CD4-positive, CD25-positive, alpha-beta regulatory T cell (primary cell): ENCODE measurements at regions not wholly inside any gene's neighbourhood (a gene's known extent, or its start where the extent isn't known, plus 50 kb on each side); places are given as distances from the start of the nearest gene placed in this dataset.

ENCODE experiments used
- ATAC-seq, 2 donors: fragments of 150-1000 bp; cut with Tn5 transposase; one replicate each; pipeline ENCODE4 v1.10.0; 2021; ENCODE audit warnings: low read depth in 2 of 2, moderate number of reproducible peaks in 2 of 2, moderate library complexity in 1 of 2
- DNase-seq, 3 donors: peaks; one replicate each; pipeline versions ENCODE4 v3.0.0 to v3.0.0-alpha.2; 2012 to 2022; ENCODE audit warnings: mixed read lengths in 1 of 3
- H3K27ac ChIP-seq: one replicate; pipeline ENCODE4 v1.7.0; 2013; ENCODE audit warnings: mild to moderate bottlenecking, low read length; ENCODE audit not compliant: insufficient read depth, poor library complexity, severe bottlenecking
- H3K27me3 ChIP-seq: one replicate; pipeline ENCODE4 v1.7.0; 2013; ENCODE audit warnings: low read length; ENCODE audit not compliant: control insufficient read depth, insufficient read depth
- H3K36me3 ChIP-seq: one replicate; pipeline ENCODE4 v1.7.0; 2013; ENCODE audit warnings: mild to moderate bottlenecking, low read length, moderate library complexity; ENCODE audit not compliant: control insufficient read depth, insufficient read depth
- H3K4me1 ChIP-seq: 2 replicates; pipeline ENCODE4 v1.7.0; 2013; ENCODE audit warnings: mild to moderate bottlenecking, low read length; ENCODE audit not compliant: insufficient read depth, control insufficient read depth, poor library complexity, severe bottlenecking
- H3K4me3 ChIP-seq: one replicate; pipeline ENCODE4 v1.7.0; 2013; ENCODE audit warnings: low read depth, mild to moderate bottlenecking, low read length, moderate library complexity
- H3K9me3 ChIP-seq, 2 experiments: 1 replicate in 1 of 2; 2 replicates in 1 of 2; pipeline ENCODE4 v1.7.0; 2013; ENCODE audit warnings: low read length in 2 of 2, mild to moderate bottlenecking in 1 of 2, moderate library complexity in 1 of 2; ENCODE audit not compliant: control insufficient read depth in 2 of 2
- H3K27ac Mint-ChIP-seq, 3 donors: one replicate each; pipeline ENCODE4 v1.8.0; 2020 to 2022; ENCODE audit warnings: mild to moderate bottlenecking in 3 of 3, mixed read lengths in 3 of 3, moderate library complexity in 2 of 3
- H3K27me3 Mint-ChIP-seq: one replicate; pipeline ENCODE4 v1.8.0; 2022; ENCODE audit warnings: mild to moderate bottlenecking, mixed read lengths
- H3K36me3 Mint-ChIP-seq: one replicate; pipeline ENCODE4 v1.8.0; 2020; ENCODE audit warnings: mixed read lengths
- H3K4me1 Mint-ChIP-seq, 4 donors: one replicate each; pipeline ENCODE4 v1.8.0; 2020 to 2022; ENCODE audit warnings: mixed read lengths in 4 of 4, mild to moderate bottlenecking in 1 of 4
- H3K4me3 Mint-ChIP-seq, 4 donors: one replicate each; pipeline ENCODE4 v1.8.0; 2020 to 2022; ENCODE audit warnings: mild to moderate bottlenecking in 4 of 4, mixed read lengths in 4 of 4, moderate library complexity in 3 of 4
- H3K9me3 Mint-ChIP-seq, 7 donors: one replicate each; pipeline ENCODE4 v1.8.0; 2020 to 2022; ENCODE audit warnings: mixed read lengths in 7 of 7, mild to moderate bottlenecking in 3 of 7, moderate library complexity in 2 of 7

GRCh38 chr7:50962962-50963374, 180.3 kb upstream of the GRB10 start:
- no peak overlapping the region for H3K4me3 Mint-ChIP-seq
- no peaks in the 10 kb centered on the region for H3K4me1 Mint-ChIP-seq
- no peaks in the 10 kb centered on the region for H3K36me3 Mint-ChIP-seq
- no peak for ATAC-seq
- Histone ChIP-seq H3K27me3 (no peaks in the 10 kb centered on the region), H3K36me3 (no peaks in the 10 kb centered on the region), H3K4me3 (no peak overlapping the region), H3K4me1 (no peaks in the 10 kb centered on the region), H3K27ac (no peak overlapping the region), H3K9me3 (peaks cover 0 to 5% of the 10 kb centered on the region in 2 experiments)
- H3K9me3 Mint-ChIP-seq: peaks cover 1 to 15% (median 4%) of the 10 kb centered on the region in 7 donors
- no peak for DNase-seq
- peaks cover 5% of the 10 kb centered on the region for H3K27me3 Mint-ChIP-seq
- H3K27ac Mint-ChIP-seq: no peak overlapping the region

GRCh38 chr7:50962281-50962883, 179.7 kb upstream of the GRB10 start:
- DNase-seq (no peak), ATAC-seq (no peak)
- no peak overlapping the region for H3K27ac ChIP-seq
- no peaks in the 10 kb centered on the region for H3K27me3 ChIP-seq
- peaks cover 4% of the 10 kb centered on the region for H3K27me3 Mint-ChIP-seq
- no peaks in the 10 kb centered on the region for H3K36me3 ChIP-seq
- H3K4me1 ChIP-seq: no peaks in the 10 kb centered on the region
- H3K27ac Mint-ChIP-seq: no peak overlapping the region
- H3K4me1 Mint-ChIP-seq: no peaks in the 10 kb centered on the region
- H3K4me3 Mint-ChIP-seq: peak overlapping the region in 1 of 4 donors; percentile 24
- no peaks in the 10 kb centered on the region for H3K36me3 Mint-ChIP-seq
- H3K9me3 Mint-ChIP-seq: peaks cover 1 to 9% (median 2%) of the 10 kb centered on the region in 7 donors
- H3K4me3 ChIP-seq: no peak overlapping the region
- peaks cover 0 to 1% of the 10 kb centered on the region in 2 experiments for H3K9me3 ChIP-seq

- no peak overlapping the region for H3K4me3 ChIP-seq
- Mint-ChIP-seq H3K36me3 (no peaks in the 10 kb centered on the region), H3K27me3 (no peaks in the 10 kb centered on the region), H3K27ac (no peak overlapping the region), H3K9me3 (no peaks in the 10 kb centered on the region), H3K4me1 (no peaks in the 10 kb centered on the region), H3K4me3 (no peak overlapping the region)
- no peaks in the 10 kb centered on the region for H3K9me3 ChIP-seq
- H3K27ac ChIP-seq: no peak overlapping the region
- DNase-seq: no peak
- ATAC-seq: no peak
- H3K27me3 ChIP-seq: no peaks in the 10 kb centered on the region
- H3K4me1 ChIP-seq: no peaks in the 10 kb centered on the region
- H3K36me3 ChIP-seq: no peaks in the 10 kb centered on the region
These were observed 178.1 kb upstream of the GRB10 start for GRCh38 chr7:50960621-50961310.

GRCh38 chr7:50959991-50960390, 177.3 kb upstream of the GRB10 start:
- Mint-ChIP-seq H3K4me3 (no peak overlapping the region), H3K4me1 (no peaks in the 10 kb centered on the region), H3K27ac (no peak overlapping the region), H3K36me3 (no peaks in the 10 kb centered on the region), H3K27me3 (no peaks in the 10 kb centered on the region), H3K9me3 (no peaks in the 10 kb centered on the region)
- Histone ChIP-seq H3K27me3 (no peaks in the 10 kb centered on the region), H3K9me3 (no peaks in the 10 kb centered on the region), H3K4me1 (no peaks in the 10 kb centered on the region), H3K4me3 (no peak overlapping the region), H3K27ac (no peak overlapping the region), H3K36me3 (no peaks in the 10 kb centered on the region)
- DNase-seq: no peak
- ATAC-seq: no peak

GRCh38 chr7:50959560-50959959, 176.9 kb upstream of the GRB10 start:
- Histone ChIP-seq H3K9me3 (no peaks in the 10 kb centered on the region), H3K36me3 (no peaks in the 10 kb centered on the region), H3K4me3 (no peak overlapping the region), H3K27ac (no peak overlapping the region), H3K4me1 (no peaks in the 10 kb centered on the region), H3K27me3 (no peaks in the 10 kb centered on the region)
- H3K27ac Mint-ChIP-seq: no peak overlapping the region
- no peaks in the 10 kb centered on the region for H3K27me3 Mint-ChIP-seq
- no peak overlapping the region for H3K4me3 Mint-ChIP-seq
- no peaks in the 10 kb centered on the region for H3K9me3 Mint-ChIP-seq
- no peaks in the 10 kb centered on the region for H3K4me1 Mint-ChIP-seq
- no peak for ATAC-seq
- no peak for DNase-seq
- no peaks in the 10 kb centered on the region for H3K36me3 Mint-ChIP-seq

GRCh38 chr7:50957855-50958254, 175.2 kb upstream of the GRB10 start:
- ATAC-seq: no peak
- Histone ChIP-seq H3K4me1 (no peaks in the 10 kb centered on the region), H3K36me3 (no peaks in the 10 kb centered on the region), H3K4me3 (no peak overlapping the region), H3K27ac (no peak overlapping the region), H3K9me3 (no peaks in the 10 kb centered on the region), H3K27me3 (no peaks in the 10 kb centered on the region)
- Mint-ChIP-seq H3K36me3 (no peaks in the 10 kb centered on the region), H3K4me3 (no peak overlapping the region), H3K27ac (no peak overlapping the region), H3K27me3 (no peaks in the 10 kb centered on the region), H3K4me1 (no peaks in the 10 kb centered on the region), H3K9me3 (peaks cover 0 to 1% (median 0%) of the 10 kb centered on the region in 7 donors)
- DNase-seq: no peak

GRCh38 chr7:50957431-50957830, 174.7 kb upstream of the GRB10 start:
- Mint-ChIP-seq H3K4me1 (no peaks in the 10 kb centered on the region), H3K36me3 (no peaks in the 10 kb centered on the region), H3K27ac (no peak overlapping the region), H3K4me3 (no peak overlapping the region), H3K9me3 (peaks cover 0 to 1% (median 0%) of the 10 kb centered on the region in 7 donors), H3K27me3 (no peaks in the 10 kb centered on the region)
- Histone ChIP-seq H3K4me1 (no peaks in the 10 kb centered on the region), H3K4me3 (no peak overlapping the region), H3K27ac (no peak overlapping the region), H3K9me3 (no peaks in the 10 kb centered on the region), H3K27me3 (no peaks in the 10 kb centered on the region), H3K36me3 (no peaks in the 10 kb centered on the region)
- ATAC-seq: no peak
- DNase-seq: no peak
